Skin epidermis (tissue), 12 donors: ENCODE measurements at regions not wholly inside any gene's neighbourhood (a gene's known extent, or its start where the extent isn't known, plus 50 kb on each side); places are given as distances from the start of the nearest gene placed in this dataset.

ENCODE experiments used
- H3K27ac ChIP-seq, 21 experiments: fragments of 200-600 bp; sonication (generic) in 11 of 21; one replicate each; pipeline ENCODE4 v1.5.0; 2020; ENCODE audit warnings: mild to moderate bottlenecking in 3 of 21, inconsistent platforms in 2 of 21, moderate library complexity in 2 of 21
- H3K4me3 ChIP-seq, 7 experiments: fragments of 200-600 bp; sonication (generic) in 2 of 7; one replicate each; pipeline ENCODE4 v1.5.0; 2020; ENCODE audit warnings: inconsistent platforms in 2 of 7, mild to moderate bottlenecking in 2 of 7, moderate library complexity in 1 of 7

GRCh38 chr16:85310868-85311585, 198.8 kb upstream of the CIBAR2 start:
- Histone ChIP-seq H3K27ac (peak overlapping the region in 2 of 21 experiments; percentile 14 to 30), H3K4me3 (no peak overlapping the region)

DNA sequence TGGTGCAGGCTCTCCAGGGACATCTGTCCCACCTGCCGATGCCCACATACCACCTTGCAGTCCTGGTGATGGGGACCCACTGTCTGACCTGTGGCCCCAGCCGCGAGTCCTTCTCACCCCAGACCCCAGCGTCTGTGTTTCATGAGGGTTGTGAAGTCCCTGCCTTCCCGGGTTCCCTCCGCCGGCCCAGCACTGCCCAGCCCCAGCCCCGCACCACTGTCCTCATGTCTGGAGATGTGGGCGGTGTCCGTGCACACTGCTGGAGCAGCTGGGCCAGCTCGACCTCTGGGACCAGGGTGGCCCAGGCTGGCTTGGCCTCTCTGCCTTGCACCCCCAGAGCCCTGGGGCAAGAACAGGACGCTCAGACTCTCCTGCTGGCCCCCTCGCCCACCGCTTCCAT, 199.5 kb upstream of the CIBAR2 start:
- no peak overlapping the region for H3K27ac ChIP-seq
- no peak overlapping the region for H3K4me3 ChIP-seq

DNA sequence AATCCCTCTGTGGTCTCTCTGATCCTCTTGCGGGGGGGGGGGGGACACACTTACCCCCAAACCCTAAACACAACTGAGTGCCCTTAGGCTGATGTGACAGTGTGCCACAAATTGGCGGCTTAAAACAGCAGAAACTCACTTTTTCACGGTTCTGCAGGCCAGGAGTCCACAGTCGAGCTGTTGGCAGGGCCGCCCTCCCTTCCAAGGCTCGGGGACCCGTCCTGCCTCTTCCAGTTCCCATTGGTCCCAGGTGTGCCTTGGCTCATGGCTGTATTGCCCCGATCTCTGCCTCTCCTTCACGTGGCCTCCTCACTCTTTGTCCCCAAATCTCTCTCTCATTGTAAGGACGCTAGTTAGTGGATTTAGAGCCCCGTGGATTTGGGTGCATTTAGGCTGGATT, 199.9 kb upstream of the CIBAR2 start:
- H3K27ac ChIP-seq: no peak overlapping the region
- no peak overlapping the region for H3K4me3 ChIP-seq

GRCh38 chr16:85312642-85313525, 200.6 kb upstream of the CIBAR2 start:
- H3K27ac ChIP-seq: peak overlapping the region in 8 of 21 experiments; percentile 6 to 59 (median 24)
- H3K4me3 ChIP-seq: no peak overlapping the region

- Histone ChIP-seq H3K27ac (peak overlapping the region in 8 of 21 experiments; percentile 8 to 59 (median 26)), H3K4me3 (no peak overlapping the region)
Observed at GRCh38 chr16:85313526-85314301, 201.4 kb upstream of the CIBAR2 start.

DNA sequence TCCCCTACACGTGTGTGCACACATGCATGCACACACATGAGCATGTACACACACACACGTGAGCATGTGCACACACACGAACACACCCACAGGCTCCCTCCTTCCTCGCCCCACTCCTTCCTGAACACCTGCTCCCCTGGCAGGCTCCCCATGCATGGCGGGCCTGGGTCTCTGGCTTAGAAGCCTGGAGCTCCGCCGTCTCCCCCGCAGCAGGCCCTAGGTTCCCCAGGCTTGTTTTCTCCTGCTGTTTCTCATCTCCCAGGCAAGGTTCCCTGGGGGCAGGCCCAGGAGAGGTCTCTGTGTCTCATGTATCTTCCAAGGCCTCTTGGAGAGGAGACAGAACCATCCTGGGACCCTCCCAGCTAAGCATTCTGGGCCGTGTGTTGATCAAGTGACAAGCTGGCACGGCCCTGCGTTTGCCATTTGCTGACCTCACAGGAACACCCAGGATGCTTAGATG, 202.3 kb upstream of the CIBAR2 start:
- H3K27ac ChIP-seq: peak overlapping the region in 2 of 21 experiments; percentile 21 to 27
- no peak overlapping the region for H3K4me3 ChIP-seq

GRCh38 chr16:85315866-85316265, 203.6 kb upstream of the CIBAR2 start:
- Histone ChIP-seq H3K4me3 (no peak overlapping the region), H3K27ac (peak overlapping the region in 1 of 21 experiments; percentile 40)

GRCh38 chr16:85316321-85316919, 204.1 kb upstream of the CIBAR2 start:
- Histone ChIP-seq H3K4me3 (no peak overlapping the region), H3K27ac (no peak overlapping the region)

DNA sequence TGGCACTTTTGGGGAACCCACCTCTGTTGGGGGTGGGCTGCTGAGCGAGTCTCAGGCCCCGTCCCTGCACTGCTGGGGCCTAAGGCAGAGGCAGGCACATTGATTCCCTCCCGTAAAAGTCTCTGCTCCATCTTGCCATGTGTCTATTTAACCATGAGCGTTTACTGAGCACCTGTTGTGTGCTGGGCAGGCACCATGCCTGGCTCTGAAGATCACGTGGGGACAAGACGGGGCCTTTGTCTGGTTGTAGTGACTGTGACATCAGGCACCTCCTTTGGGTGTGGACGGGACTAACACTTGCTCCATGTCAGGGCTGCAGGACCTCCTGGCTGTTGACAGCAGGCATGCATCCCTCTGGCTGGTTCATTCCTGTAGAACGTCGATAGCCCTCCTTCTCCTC, 204.7 kb upstream of the CIBAR2 start:
- Histone ChIP-seq H3K27ac (no peak overlapping the region), H3K4me3 (no peak overlapping the region)

- Histone ChIP-seq H3K27ac (no peak overlapping the region), H3K4me3 (no peak overlapping the region)
Observed at GRCh38 chr16:85317704-85318103, 205.4 kb upstream of the CIBAR2 start.

DNA sequence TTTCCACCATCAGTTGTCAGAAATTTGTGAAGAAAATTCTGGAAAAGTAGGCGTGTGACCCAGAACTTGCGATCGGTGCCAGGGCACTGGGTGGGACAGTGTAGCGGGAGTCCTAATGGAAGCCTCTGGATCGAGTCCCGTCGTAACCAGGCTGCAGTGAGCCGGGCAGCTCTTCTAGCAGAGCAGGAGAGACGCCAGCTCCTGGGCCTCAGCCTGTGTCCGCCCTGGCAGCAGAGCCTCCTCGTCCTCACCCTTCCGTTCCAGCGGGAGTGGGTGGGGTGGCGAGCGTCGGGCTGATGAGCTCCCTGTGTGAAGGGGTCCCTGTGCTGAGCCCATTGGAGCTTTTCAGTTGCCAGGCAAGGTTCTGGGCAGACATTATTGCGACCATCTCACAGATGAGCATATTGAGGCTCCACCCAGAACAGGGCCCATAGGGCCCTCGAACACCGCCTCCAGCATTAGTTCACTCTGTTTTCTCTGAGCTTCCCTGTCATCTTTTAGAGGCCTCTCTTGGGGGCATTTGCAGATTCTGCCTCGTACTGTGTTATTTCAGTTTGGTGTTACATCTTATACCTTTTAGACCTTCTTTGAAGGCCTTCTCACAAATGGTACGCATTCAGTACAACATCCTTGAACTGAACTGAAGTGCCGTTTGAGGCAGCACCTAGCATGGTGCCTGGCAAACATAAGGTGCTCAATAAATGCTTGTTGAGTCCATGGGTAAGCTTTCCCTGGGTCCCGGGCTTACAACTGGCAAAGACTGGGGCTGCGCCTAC, 207.1 kb upstream of the CIBAR2 start:
- no peak overlapping the region for H3K4me3 ChIP-seq
- peak overlapping the region in 5 of 21 experiments; percentile 23 to 66 (median 34) for H3K27ac ChIP-seq

DNA sequence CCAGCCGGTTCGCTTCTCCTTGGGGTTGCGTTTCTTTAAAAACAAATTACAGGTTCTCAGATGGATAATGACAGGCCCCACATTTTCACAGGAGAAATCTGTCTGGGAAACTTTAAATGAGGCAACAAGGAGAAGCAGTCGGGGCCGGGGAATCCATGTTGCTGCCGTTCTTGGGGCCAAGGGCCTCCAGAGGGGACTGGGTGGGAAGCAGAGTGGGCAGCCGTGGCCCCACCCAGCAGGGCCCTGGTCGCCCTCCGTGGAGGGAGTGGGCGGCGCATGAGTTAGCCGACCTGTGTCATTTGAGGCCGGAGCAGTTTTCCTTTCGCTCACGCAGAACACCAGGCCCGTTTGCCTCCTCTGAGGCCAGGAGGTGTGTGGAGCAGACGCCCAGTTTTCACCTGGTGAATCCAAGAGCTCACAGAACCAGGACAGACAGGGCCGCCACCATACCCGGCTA, 207.7 kb upstream of the CIBAR2 start:
- Histone ChIP-seq H3K27ac (peak overlapping the region in 5 of 21 experiments; percentile 23 to 71 (median 47)), H3K4me3 (no peak overlapping the region)

- H3K27ac ChIP-seq: peak overlapping the region in 7 of 21 experiments; percentile 52 to 79 (median 71)
- no peak overlapping the region for H3K4me3 ChIP-seq
Observed at GRCh38 chr16:85320677-85321385, 208.6 kb upstream of the CIBAR2 start.

DNA sequence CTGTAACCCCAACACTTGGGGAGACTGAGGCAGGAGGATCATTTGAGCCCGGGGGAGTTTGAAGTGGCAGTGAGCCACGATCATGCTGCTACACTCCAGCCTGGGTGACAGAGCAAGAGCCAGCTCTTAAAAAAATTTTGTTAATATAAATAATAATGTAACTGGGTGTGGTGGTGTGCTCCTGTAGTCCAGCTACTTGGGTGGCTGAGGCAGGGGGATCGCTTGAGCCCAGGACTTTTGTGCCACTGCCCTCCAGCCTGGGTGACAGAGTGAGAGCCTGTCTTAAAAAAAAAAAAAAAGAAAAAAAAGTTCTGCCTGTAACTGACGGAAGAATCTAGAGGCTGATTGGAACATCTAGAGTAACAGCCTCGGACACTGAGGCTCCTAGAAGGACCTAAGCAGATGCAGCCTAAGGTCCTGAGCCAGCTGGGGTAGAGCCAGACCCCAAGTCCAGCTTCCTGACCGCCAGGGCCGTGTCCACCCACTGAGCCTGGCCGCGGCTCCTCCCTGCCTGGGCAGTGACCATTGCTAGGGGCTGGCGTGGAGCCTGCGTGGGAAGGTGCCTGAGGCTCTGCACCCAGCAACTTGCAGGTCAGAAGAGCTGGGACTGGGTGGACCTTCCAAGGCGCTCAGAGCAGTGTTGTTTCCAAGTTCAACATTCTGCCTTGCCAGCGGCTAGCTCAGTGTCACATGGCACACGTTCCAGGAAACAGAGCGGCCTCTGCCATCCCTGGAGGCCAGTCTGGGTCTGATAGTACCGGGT, 209.4 kb upstream of the CIBAR2 start:
- peak overlapping the region in 8 of 21 experiments; percentile 35 to 79 (median 70) for H3K27ac ChIP-seq
- H3K4me3 ChIP-seq: no peak overlapping the region

DNA sequence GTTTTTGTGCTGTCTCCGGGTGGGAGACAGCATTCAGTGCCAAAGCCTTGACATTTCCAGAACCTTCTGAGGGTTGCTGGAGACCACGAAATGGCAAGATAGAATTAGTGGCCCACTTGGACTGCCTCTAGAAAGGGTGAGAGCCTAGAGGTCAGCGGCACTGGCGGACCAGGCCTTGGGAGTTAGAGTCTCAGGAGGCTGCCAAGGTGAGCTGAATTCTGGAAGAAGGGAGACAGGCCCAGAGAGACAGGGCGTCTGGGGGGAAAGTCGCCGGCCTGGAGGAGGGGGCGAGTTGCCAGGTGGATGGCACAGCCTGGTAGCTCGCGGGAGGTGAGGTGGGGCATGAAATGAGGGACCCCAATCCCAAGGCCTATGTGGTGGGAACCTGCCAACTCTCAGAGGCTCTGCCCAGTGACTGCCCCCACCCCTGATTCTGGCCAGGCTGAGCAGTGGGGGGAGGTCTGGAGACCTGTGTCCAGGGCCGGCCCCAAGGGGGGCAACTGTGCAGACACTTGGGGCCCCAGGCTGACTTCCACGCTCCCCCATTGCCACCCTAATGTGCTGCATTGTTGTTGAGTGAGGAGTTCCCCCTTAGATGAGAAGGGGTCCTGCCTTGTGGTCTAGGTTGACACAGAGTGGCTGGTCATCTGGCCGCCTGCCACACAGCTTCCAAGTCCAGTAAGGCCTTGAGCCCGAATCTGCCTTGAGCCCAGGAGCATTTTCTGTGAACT, 211.1 kb upstream of the CIBAR2 start:
- Histone ChIP-seq H3K4me3 (no peak overlapping the region), H3K27ac (peak overlapping the region in 3 of 21 experiments; percentile 21 to 71 (median 45))

GRCh38 chr16:85323961-85324253, 211.6 kb upstream of the CIBAR2 start:
- H3K4me3 ChIP-seq: no peak overlapping the region
- H3K27ac ChIP-seq: peak overlapping the region in 1 of 21 experiments; percentile 71

- H3K27ac ChIP-seq: no peak overlapping the region
- no peak overlapping the region for H3K4me3 ChIP-seq
Observed at GRCh38 chr16:85324488-85324887, 212.2 kb upstream of the CIBAR2 start.
